ENCODE measurements at regions not wholly inside any gene's neighbourhood (a gene's known extent, or its start where the extent isn't known, plus 50 kb on each side); places are given as distances from the start of the nearest gene placed in this dataset.

GRCh38 chr1:30137001-30137400, 586.4 kb downstream of the MATN1 start:
- Histone ChIP-seq H3K4me1 (no peaks in the 10 kb centered on the region), H3K4me3 (no peak overlapping the region), H3K9me3 (no peaks in the 10 kb centered on the region), H3K27ac (no peak overlapping the region), H3K27me3 (peaks cover 0 to 11% (median 0%) of the 10 kb centered on the region in 7 donors), H3K36me3 (no peaks in the 10 kb centered on the region)
- no peak for DNase-seq
- ATAC-seq = no peak
- 87 to 89% methylated on average over 3 of the region's 3 CpGs for WGBS, 2 donors
- intact Hi-C loops (cut with DNase I) = no loop called here
- TF ChIP-seq CTCF (IDR thresholded peaks at IDR 0.05) = no peak

DNA sequence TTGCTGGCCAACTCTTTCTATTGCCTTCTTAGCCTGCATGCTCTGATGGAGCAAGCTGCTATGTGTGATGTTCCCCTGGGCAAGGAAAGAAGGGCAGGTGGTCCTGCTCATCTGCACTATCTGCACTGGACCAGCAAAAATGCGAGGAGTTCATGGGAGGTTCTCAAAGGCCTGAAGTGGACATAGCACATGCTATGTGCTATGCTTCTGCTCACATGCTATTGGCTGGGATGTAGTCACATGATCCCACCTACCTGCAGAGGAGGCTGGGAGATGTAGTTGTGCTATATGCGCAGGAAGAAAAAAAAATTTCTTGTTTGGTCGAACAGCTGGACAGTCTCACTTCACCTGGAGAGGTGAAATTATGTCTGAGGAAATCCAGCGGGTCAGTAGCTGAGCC, 587.7 kb downstream of the MATN1 start:
- Histone ChIP-seq H3K4me3 (no peak overlapping the region), H3K36me3 (no peaks in the 10 kb centered on the region), H3K9me3 (no peaks in the 10 kb centered on the region), H3K27ac (no peak overlapping the region), H3K27me3 (peaks cover 0 to 12% (median 0%) of the 10 kb centered on the region in 7 donors), H3K4me1 (peaks cover 0 to 3% (median 0%) of the 10 kb centered on the region in 9 donors)
- no peak for TF ChIP-seq CTCF (IDR thresholded peaks at IDR 0.05)
- WGBS, 2 donors = 83 to 91% methylated on average over 4 of the region's 4 CpGs
- ATAC-seq (no peak), DNase-seq (no peak)
- intact Hi-C loops (cut with DNase I) = no loop called here

- intact Hi-C loops (cut with DNase I) = no loop called here
- TF ChIP-seq CTCF (IDR thresholded peaks at IDR 0.05) = no peak
- Histone ChIP-seq H3K4me3 (no peak overlapping the region), H3K4me1 (peaks cover 0 to 6% (median 2%) of the 10 kb centered on the region in 9 donors), H3K9me3 (no peaks in the 10 kb centered on the region), H3K27ac (no peak overlapping the region), H3K36me3 (no peaks in the 10 kb centered on the region), H3K27me3 (peaks cover 0 to 11% (median 0%) of the 10 kb centered on the region in 7 donors)
- 66 to 76% methylated on average over 18 of the region's 18 CpGs for WGBS, 2 donors
- ATAC-seq = no peak
- DNase-seq = no peak
Measured at GRCh38 chr1:30134466-30135217, 588.7 kb downstream of the MATN1 start.

- Histone ChIP-seq H3K4me1 (peaks cover 0 to 10% (median 3%) of the 10 kb centered on the region in 9 donors), H3K36me3 (no peaks in the 10 kb centered on the region), H3K27me3 (peaks cover 0 to 11% (median 0%) of the 10 kb centered on the region in 7 donors), H3K27ac (no peak overlapping the region), H3K4me3 (no peak overlapping the region), H3K9me3 (no peaks in the 10 kb centered on the region)
- ATAC-seq (no peak), DNase-seq (no peak)
- intact Hi-C loops (cut with DNase I) = no loop called here
- no peak for TF ChIP-seq CTCF (IDR thresholded peaks at IDR 0.05)
- 84 to 92% methylated on average over 6 of the region's 6 CpGs for WGBS, 2 donors
Measured at GRCh38 chr1:30133414-30134055, 589.9 kb downstream of the MATN1 start.

All from heart right ventricle (tissue), 16 donors.